Astrocyte (in vitro differentiated cells and primary cell): ENCODE measurements at regions not wholly inside any gene's neighbourhood (a gene's known extent, or its start where the extent isn't known, plus 50 kb on each side); places are given as distances from the start of the nearest gene placed in this dataset.

ENCODE experiments used
- EZH2 ChIP-seq: IDR thresholded peaks from 2 replicates; pipeline ENCODE4 v1.6.1; 2012; ENCODE audit warnings: mild to moderate bottlenecking, low read length, inconsistent platforms; ENCODE audit not compliant: insufficient read depth
- TF ChIP-seq, protein P1 (sequence below): IDR thresholded peaks from 2 replicates; pipeline ENCODE4 v1.5.1; 2011; ENCODE audit warnings: low read depth, mild to moderate bottlenecking, inconsistent platforms, low read length, moderate library complexity; ENCODE audit not compliant: insufficient read depth

DNA sequence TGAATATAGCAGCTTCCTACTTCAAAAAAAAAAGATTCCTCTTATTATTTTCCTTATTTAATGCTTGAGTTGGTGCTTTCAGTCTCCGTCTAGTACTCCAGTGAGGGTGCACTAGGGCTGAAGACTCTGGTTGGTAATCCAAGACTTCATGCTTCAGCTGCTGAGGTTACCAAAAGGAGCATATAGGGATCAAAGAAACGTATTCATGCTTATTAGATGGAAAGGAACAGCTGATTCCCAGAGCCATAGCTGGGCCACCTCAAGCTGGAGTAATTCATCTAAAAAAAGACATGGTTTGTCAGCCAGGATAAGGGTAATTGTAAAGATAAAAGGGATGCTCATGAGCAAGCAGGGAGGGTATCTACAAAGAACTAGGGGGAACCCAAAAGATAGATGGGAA, 131.7 kb upstream of the FAM47B start:
- TF ChIP-seq, protein P1, sequence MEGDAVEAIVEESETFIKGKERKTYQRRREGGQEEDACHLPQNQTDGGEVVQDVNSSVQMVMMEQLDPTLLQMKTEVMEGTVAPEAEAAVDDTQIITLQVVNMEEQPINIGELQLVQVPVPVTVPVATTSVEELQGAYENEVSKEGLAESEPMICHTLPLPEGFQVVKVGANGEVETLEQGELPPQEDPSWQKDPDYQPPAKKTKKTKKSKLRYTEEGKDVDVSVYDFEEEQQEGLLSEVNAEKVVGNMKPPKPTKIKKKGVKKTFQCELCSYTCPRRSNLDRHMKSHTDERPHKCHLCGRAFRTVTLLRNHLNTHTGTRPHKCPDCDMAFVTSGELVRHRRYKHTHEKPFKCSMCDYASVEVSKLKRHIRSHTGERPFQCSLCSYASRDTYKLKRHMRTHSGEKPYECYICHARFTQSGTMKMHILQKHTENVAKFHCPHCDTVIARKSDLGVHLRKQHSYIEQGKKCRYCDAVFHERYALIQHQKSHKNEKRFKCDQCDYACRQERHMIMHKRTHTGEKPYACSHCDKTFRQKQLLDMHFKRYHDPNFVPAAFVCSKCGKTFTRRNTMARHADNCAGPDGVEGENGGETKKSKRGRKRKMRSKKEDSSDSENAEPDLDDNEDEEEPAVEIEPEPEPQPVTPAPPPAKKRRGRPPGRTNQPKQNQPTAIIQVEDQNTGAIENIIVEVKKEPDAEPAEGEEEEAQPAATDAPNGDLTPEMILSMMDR = no peak
- no peak for TF ChIP-seq EZH2
